GM23248 (cell line): ENCODE measurements at regions not wholly inside any gene's neighbourhood (a gene's known extent, or its start where the extent isn't known, plus 50 kb on each side); places are given as distances from the start of the nearest gene placed in this dataset.

ENCODE experiments used
- DNase-seq: peaks from one replicate; pipeline ENCODE4 v3.0.0-alpha.2; 2015
- H2AFZ ChIP-seq: fragments of 200-600 bp; sonication (generic); 2 replicates; pipeline ENCODE4 v1.6.1; 2016; ENCODE audit warnings: antibody characterized with exemption
- H3F3A ChIP-seq: fragments of 200-600 bp; sonication (generic); 2 replicates; pipeline ENCODE4 v1.6.1; 2016; ENCODE audit warnings: mild to moderate bottlenecking, antibody characterized with exemption, mixed run types; ENCODE audit not compliant: insufficient read depth
- H3K27ac ChIP-seq: fragments of 200-600 bp; sonication (generic); 2 replicates; pipeline ENCODE4 v1.5.1; 2016; ENCODE audit warnings: mild to moderate bottlenecking
- H3K27me3 ChIP-seq: fragments of 200-600 bp; sonication (generic); replicated peaks from 2 replicates; pipeline ENCODE4 v1.6.1; 2016; ENCODE audit warnings: mild to moderate bottlenecking; ENCODE audit not compliant: insufficient read depth
- H3K36me3 ChIP-seq: fragments of 200-600 bp; sonication (generic); 2 replicates; pipeline ENCODE4 v1.6.1; 2016; ENCODE audit warnings: low read depth, mild to moderate bottlenecking
- H3K4me1 ChIP-seq: fragments of 200-600 bp; sonication (generic); 2 replicates; pipeline ENCODE4 v1.6.1; 2016; ENCODE audit warnings: mild to moderate bottlenecking; ENCODE audit not compliant: insufficient read depth
- H3K4me2 ChIP-seq: fragments of 200-600 bp; sonication (generic); one replicate; pipeline ENCODE4 v1.6.1; 2016; ENCODE audit warnings: mild to moderate bottlenecking; ENCODE audit not compliant: unreplicated experiment
- H3K4me3 ChIP-seq: fragments of 200-600 bp; sonication (generic); 2 replicates; pipeline ENCODE4 v1.5.1; 2016; ENCODE audit warnings: mild to moderate bottlenecking
- H3K79me2 ChIP-seq: fragments of 200-600 bp; sonication (generic); 2 replicates; pipeline ENCODE4 v1.6.1; 2016; ENCODE audit warnings: mild to moderate bottlenecking; ENCODE audit not compliant: insufficient read depth
- H3K9ac ChIP-seq: fragments of 200-600 bp; sonication (generic); 2 replicates; pipeline ENCODE4 v1.6.1; 2016; ENCODE audit warnings: mild to moderate bottlenecking
- H3K9me2 ChIP-seq: fragments of 200-600 bp; sonication (generic); 2 replicates; pipeline ENCODE4 v1.6.1; 2016; ENCODE audit warnings: mixed run types, mild to moderate bottlenecking, moderate library complexity; ENCODE audit not compliant: insufficient read depth
- H3K9me3 ChIP-seq: fragments of 200-600 bp; sonication (generic); one replicate; pipeline ENCODE4 v1.6.1; 2017; ENCODE audit warnings: low read depth
- H4K20me1 ChIP-seq: fragments of 200-600 bp; sonication (generic); 2 replicates; pipeline ENCODE4 v1.6.0; 2016; ENCODE audit not compliant: insufficient read depth
- EZH2 ChIP-seq: fragments of 200-600 bp; sonication (generic); IDR thresholded peaks from 2 replicates; pipeline ENCODE4 v1.6.1; 2018; ENCODE audit warnings: antibody characterized with exemption, mild to moderate bottlenecking; ENCODE audit not compliant: insufficient read depth, poor library complexity, severe bottlenecking
- EZH2phosphoT487 ChIP-seq: fragments of 200-600 bp; sonication (generic); IDR thresholded peaks from 2 replicates; pipeline ENCODE4 v1.6.1; 2018; ENCODE audit warnings: antibody characterized with exemption, moderate library complexity, mild to moderate bottlenecking, low read depth; ENCODE audit not compliant: insufficient read depth
- WGBS, 2 experiments: methylation state at CpG; one replicate each; pipeline ENCODE4 v1.1.6; 2015 to 2017; ENCODE audit warnings: low lambda C conversion rate in 2 of 2, low coverage in 1 of 2; ENCODE audit errors: missing lambda C conversion rate in 2 of 2; 5-methylcytosine and 5-hydroxymethylcytosine counted together
- in situ Hi-C: fragments of 300-500 bp; cut with MboI; formaldehyde crosslinking; loops from 2 replicates; pipeline ENCODE4 v1.15.0; 2020

- peaks cover 67% of the 10 kb centered on the region for H3K79me2 ChIP-seq
- 4 to 5% methylated on average over 3 of the region's 3 CpGs for WGBS, 2 experiments
- no peaks in the 10 kb centered on the region for H3K27me3 ChIP-seq
- peaks cover 40% of the 10 kb centered on the region for H3F3A ChIP-seq
- H3K9ac ChIP-seq = peak overlapping the region; percentile 87
- in situ Hi-C loops = no loop called here
- peak overlapping the region; percentile 93 for H3K4me3 ChIP-seq
- H3K9me2 ChIP-seq = no peaks in the 10 kb centered on the region
- H3K9me3 ChIP-seq = no peaks in the 10 kb centered on the region
- H3K4me2 ChIP-seq = peak overlapping the region; percentile 99
- TF ChIP-seq EZH2 (no peak), EZH2phosphoT487 (no peak)
- peaks cover 38% of the 10 kb centered on the region for H3K4me1 ChIP-seq
- H3K27ac ChIP-seq = peak overlapping the region; percentile 74
- peaks cover 4% of the 10 kb centered on the region; the same call in 1 of the 2 replicates for H4K20me1 ChIP-seq
- H3K36me3 ChIP-seq = no peaks in the 10 kb centered on the region
- H2AFZ ChIP-seq = no peak overlapping the region
- DNase-seq = peak; percentile 20
Measured at GRCh38 chr1:149848340-149849110, 50.8 kb upstream of the BOLA1 start.

- peak; percentile 30 for DNase-seq
- no peak for TF ChIP-seq EZH2
- no peak for TF ChIP-seq EZH2phosphoT487
- in situ Hi-C loops = no loop called here
- Histone ChIP-seq H3K27ac (peak overlapping the region; percentile 74), H4K20me1 (peaks cover 4% of the 10 kb centered on the region; the same call in 1 of the 2 replicates), H3K4me1 (peaks cover 32% of the 10 kb centered on the region), H3K4me2 (peak overlapping the region; percentile 99), H3K4me3 (peak overlapping the region; percentile 93), H3K27me3 (no peaks in the 10 kb centered on the region), H3K36me3 (no peaks in the 10 kb centered on the region), H3K9me2 (no peaks in the 10 kb centered on the region), H3K9me3 (no peaks in the 10 kb centered on the region), H3K9ac (peak overlapping the region; percentile 87), H2AFZ (0 out of 2 replicates have a peak overlapping the region, but pooled peaks have one; percentile 29), H3K79me2 (peaks cover 59% of the 10 kb centered on the region), H3F3A (peaks cover 35% of the 10 kb centered on the region)
- WGBS, 2 experiments = 18 to 20% methylated on average over 10 of the region's 10 CpGs
Measured at GRCh38 chr1:149849111-149849946, 50.0 kb upstream of the BOLA1 start.
